HL-60 (cell line): ENCODE measurements at regions not wholly inside any gene's neighbourhood (a gene's known extent, or its start where the extent isn't known, plus 50 kb on each side); places are given as distances from the start of the nearest gene placed in this dataset.

Experiments
- CTCF ChIP-seq: IDR thresholded peaks from one replicate; pipeline ENCODE4 v1.5.1; 2011; ENCODE audit warnings: low read length, control low read depth, inconsistent platforms; ENCODE audit not compliant: insufficient read depth
- GABPA ChIP-seq: IDR thresholded peaks from 2 replicates; pipeline ENCODE4 v1.6.1; 2012; ENCODE audit warnings: low read depth
- REST ChIP-seq: IDR thresholded peaks from 2 replicates; pipeline ENCODE4 v1.6.1; 2012; ENCODE audit warnings: low read depth; ENCODE audit not compliant: insufficient replicate concordance

- TF ChIP-seq REST (no peak), CTCF (no peak), GABPA (no peak)
Observed at GRCh38 chr2:196502386-196502785, 137.1 kb upstream of the CCDC150 start.
